Stomach (tissue), 8 donors: ENCODE measurements at regions not wholly inside any gene's neighbourhood (a gene's known extent, or its start where the extent isn't known, plus 50 kb on each side); places are given as distances from the start of the nearest gene placed in this dataset.

ENCODE experiments used
- DNase-seq, 2 donors: peaks; one replicate each; pipeline versions ENCODE4 v3.0.0 to v3.0.0-alpha.2; 2013 to 2019
- H3K27ac ChIP-seq, 5 donors: fragments of 200-600 bp in 4 of 5; sonication (generic) in 4 of 5; one replicate each; pipeline ENCODE4 v1.5.1; 2013 to 2019; ENCODE audit warnings: mild to moderate bottlenecking in 1 of 5, moderate library complexity in 1 of 5
- H3K27me3 ChIP-seq, 3 donors: fragments of 200-600 bp; sonication (generic); one replicate each; pipeline ENCODE4 v1.5.1; 2017 to 2019; ENCODE audit warnings: mixed run types in 1 of 3
- H3K36me3 ChIP-seq, 4 donors: fragments of 200-600 bp; sonication (generic); 1 replicate in 3 of 4; 2 replicates in 1 of 4; pipeline ENCODE4 v1.5.1; 2016 to 2019
- H3K4me1 ChIP-seq, 4 donors: fragments of 200-600 bp; sonication (generic); one replicate each; pipeline ENCODE4 v1.5.1; 2016 to 2019
- H3K4me3 ChIP-seq, 4 donors: fragments of 200-600 bp; sonication (generic) in 3 of 4; one replicate each; pipeline ENCODE4 v1.5.1; 2016 to 2019; ENCODE audit warnings: mild to moderate bottlenecking in 1 of 4
- H3K9me3 ChIP-seq, 4 donors: fragments of 200-600 bp; sonication (generic); one replicate each; pipeline ENCODE4 v1.5.1; 2016 to 2019
- EP300 ChIP-seq: sonication (generic); formaldehyde crosslinking; IDR thresholded peaks from one replicate; pipeline ENCODE4 v1.6.1; 2017; ENCODE audit warnings: antibody characterized with exemption
- POLR2A ChIP-seq, 4 donors: fragments of 450-650 bp; IDR thresholded peaks; one replicate each; pipeline ENCODE4 v1.6.1; 2016; ENCODE audit warnings: antibody characterized with exemption in 4 of 4, control low read depth in 2 of 4, mild to moderate bottlenecking in 1 of 4, moderate library complexity in 1 of 4
- POLR2AphosphoS5 ChIP-seq, 3 donors: sonication (generic); formaldehyde crosslinking; IDR thresholded peaks; one replicate each; pipeline ENCODE4 v1.6.1; 2016; ENCODE audit warnings: antibody characterized with exemption in 3 of 3
- WGBS, 5 donors: extraction: QIAGEN DNeasy Blood & Tissue Kit in 3 of 5; methylation state at CpG; one replicate each; pipeline versions ENCODE4 v1.1.5 to v1.1.7; 2013 to 2018; 5-methylcytosine and 5-hydroxymethylcytosine counted together
- intact Hi-C: fragments of 100-400 bp; cut with DNase I; formaldehyde crosslinking; loops from one replicate; pipeline ENCODE4 v1.15.1; 2023; ENCODE audit warnings: low total_unique reads
- TF ChIP-seq, protein P1 (sequence below), 7 experiments: fragments of 450-650 bp in 4 of 7; fragments of 200-600 bp in 3 of 7; sonication (generic) in 3 of 7; IDR thresholded peaks; one replicate each; pipeline ENCODE4 v1.5.1; 2016 to 2019; ENCODE audit warnings: antibody characterized with exemption in 7 of 7, control low read depth in 2 of 7, mild to moderate bottlenecking in 1 of 7
- donor health status: healthy with polysubstance abuse.
- donor health status: Bipolar disorder and iron deficiency.
- donor health status: healthy.

DNA sequence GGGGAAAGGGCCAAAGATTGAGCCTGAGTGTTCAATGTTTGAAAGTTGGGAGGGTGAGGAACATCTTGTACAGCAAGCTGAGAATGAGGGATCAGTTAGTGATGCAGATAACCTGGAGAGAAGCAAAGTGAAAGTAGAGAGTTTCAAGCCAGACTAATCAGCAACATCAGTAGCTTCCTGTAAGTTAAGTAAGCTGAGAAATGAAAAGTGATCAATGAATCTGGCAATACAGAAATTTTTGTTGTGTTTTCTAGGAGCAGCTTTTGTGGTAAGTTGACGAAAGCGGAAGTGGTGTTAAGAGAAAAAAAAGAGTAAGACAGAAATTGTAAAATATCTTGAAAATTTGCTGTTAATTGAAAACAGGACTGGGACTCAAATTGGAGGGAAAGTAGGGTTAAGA is 855.5 kb upstream of the MAP3K7 start:
- no peaks in the 10 kb centered on the region for H3K4me1 ChIP-seq
- TF ChIP-seq POLR2AphosphoS5 (IDR thresholded peaks at IDR 0.05) (no peak), EP300 (no peak), POLR2A (IDR thresholded peaks at IDR 0.05) (no peak)
- TF ChIP-seq, protein P1, sequence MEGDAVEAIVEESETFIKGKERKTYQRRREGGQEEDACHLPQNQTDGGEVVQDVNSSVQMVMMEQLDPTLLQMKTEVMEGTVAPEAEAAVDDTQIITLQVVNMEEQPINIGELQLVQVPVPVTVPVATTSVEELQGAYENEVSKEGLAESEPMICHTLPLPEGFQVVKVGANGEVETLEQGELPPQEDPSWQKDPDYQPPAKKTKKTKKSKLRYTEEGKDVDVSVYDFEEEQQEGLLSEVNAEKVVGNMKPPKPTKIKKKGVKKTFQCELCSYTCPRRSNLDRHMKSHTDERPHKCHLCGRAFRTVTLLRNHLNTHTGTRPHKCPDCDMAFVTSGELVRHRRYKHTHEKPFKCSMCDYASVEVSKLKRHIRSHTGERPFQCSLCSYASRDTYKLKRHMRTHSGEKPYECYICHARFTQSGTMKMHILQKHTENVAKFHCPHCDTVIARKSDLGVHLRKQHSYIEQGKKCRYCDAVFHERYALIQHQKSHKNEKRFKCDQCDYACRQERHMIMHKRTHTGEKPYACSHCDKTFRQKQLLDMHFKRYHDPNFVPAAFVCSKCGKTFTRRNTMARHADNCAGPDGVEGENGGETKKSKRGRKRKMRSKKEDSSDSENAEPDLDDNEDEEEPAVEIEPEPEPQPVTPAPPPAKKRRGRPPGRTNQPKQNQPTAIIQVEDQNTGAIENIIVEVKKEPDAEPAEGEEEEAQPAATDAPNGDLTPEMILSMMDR (IDR thresholded peaks at IDR 0.05): no peak
- DNase-seq: no peak
- no peaks in the 10 kb centered on the region for H3K36me3 ChIP-seq
- WGBS, 5 donors: 70 to 94% (median 86%) methylated on average over 2 of the region's 2 CpGs
- no peak overlapping the region for H3K4me3 ChIP-seq
- no peaks in the 10 kb centered on the region for H3K9me3 ChIP-seq
- intact Hi-C loops: no loop called here
- no peak overlapping the region for H3K27ac ChIP-seq
- H3K27me3 ChIP-seq: no peaks in the 10 kb centered on the region

DNA sequence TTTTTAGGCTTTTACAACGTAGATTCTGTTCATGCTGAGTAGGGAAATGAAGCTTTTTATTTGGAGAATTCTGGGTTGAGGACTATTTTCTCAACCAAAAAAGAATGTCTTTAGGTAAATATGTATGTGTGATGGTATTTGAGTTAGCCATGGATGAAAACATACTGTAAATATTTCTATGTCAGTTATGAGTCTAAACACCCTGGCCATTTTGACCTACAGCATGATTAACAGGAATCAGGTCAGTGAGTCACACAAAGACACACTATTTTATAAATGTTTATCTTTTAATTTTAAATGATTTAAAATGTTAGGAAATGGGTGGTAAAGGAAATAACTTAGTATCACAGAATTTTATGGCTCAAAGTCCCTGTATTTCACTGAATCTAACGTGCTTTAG is 851.7 kb upstream of the MAP3K7 start:
- WGBS, 5 donors: 70 to 80% (median 72%) methylated on average over 2 of the region's 2 CpGs
- TF ChIP-seq EP300 (no peak), POLR2AphosphoS5 (IDR thresholded peaks at IDR 0.05) (no peak), POLR2A (IDR thresholded peaks at IDR 0.05) (no peak)
- TF ChIP-seq, protein P1 (IDR thresholded peaks at IDR 0.05): no peak
- no peaks in the 10 kb centered on the region for H3K4me1 ChIP-seq
- H3K36me3 ChIP-seq: no peaks in the 10 kb centered on the region
- no peak for DNase-seq
- no peaks in the 10 kb centered on the region for H3K27me3 ChIP-seq
- H3K9me3 ChIP-seq: no peaks in the 10 kb centered on the region
- no peak overlapping the region for H3K27ac ChIP-seq
- intact Hi-C loops: no loop called here
- H3K4me3 ChIP-seq: no peak overlapping the region

DNA sequence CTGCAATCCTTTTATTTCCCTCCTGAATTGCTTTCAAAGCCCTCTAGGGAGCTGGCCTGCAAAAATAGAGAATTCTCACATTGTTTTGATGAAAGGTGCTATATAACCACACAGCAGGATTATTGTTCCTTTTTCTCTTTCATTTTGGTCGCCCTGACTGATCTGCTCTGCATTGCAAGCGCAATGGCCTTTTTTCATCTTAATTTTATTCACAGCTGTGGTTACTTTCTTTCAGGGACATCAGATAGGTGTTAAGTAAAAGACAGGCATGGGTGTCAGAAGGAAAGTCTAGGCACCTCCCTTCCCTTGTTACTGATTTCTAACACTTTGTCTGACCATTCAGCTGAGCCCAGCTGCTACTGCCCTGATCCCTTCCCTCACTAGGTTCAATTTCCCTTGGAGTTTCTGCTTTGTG is 850.5 kb upstream of the MAP3K7 start:
- DNase-seq: no peak
- H3K4me1 ChIP-seq: no peaks in the 10 kb centered on the region
- TF ChIP-seq EP300 (no peak), POLR2AphosphoS5 (IDR thresholded peaks at IDR 0.05) (no peak), POLR2A (IDR thresholded peaks at IDR 0.05) (no peak)
- TF ChIP-seq, protein P1 (IDR thresholded peaks at IDR 0.05): no peak
- intact Hi-C loops: no loop called here
- H3K9me3 ChIP-seq: no peaks in the 10 kb centered on the region
- 61 to 81% (median 72%) methylated on average over 2 of the region's 2 CpGs for WGBS, 5 donors
- H3K4me3 ChIP-seq: no peak overlapping the region
- no peak overlapping the region for H3K27ac ChIP-seq
- no peaks in the 10 kb centered on the region for H3K27me3 ChIP-seq
- no peaks in the 10 kb centered on the region for H3K36me3 ChIP-seq

DNA sequence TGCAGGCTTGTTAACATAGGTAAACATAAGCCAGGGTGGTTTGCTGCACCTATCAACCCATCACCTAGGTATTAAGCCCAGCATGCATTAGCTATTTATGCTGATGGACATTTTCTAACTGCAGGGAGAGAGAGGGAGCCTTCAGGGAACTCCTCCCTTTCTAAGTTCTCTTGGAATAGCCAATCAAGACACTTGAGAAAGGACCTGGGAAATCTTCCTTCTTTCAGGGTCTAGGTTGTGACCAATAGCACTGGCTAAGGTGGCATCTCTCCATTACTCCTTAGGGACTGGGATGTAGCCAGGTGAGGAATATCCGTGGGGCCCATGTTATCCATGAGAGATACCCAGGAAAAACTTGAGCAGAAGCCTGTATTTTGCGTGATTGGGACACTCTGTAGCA is 849.6 kb upstream of the MAP3K7 start:
- WGBS, 5 donors: 82 to 91% (median 84%) methylated on average over 2 of the region's 2 CpGs
- H3K4me1 ChIP-seq: no peaks in the 10 kb centered on the region
- no peak overlapping the region for H3K27ac ChIP-seq
- TF ChIP-seq, protein P1 (IDR thresholded peaks at IDR 0.05): no peak
- no peak for TF ChIP-seq POLR2AphosphoS5 (IDR thresholded peaks at IDR 0.05)
- TF ChIP-seq POLR2A (IDR thresholded peaks at IDR 0.05): no peak
- TF ChIP-seq EP300: no peak
- no peaks in the 10 kb centered on the region for H3K36me3 ChIP-seq
- H3K4me3 ChIP-seq: no peak overlapping the region
- no peaks in the 10 kb centered on the region for H3K27me3 ChIP-seq
- intact Hi-C loops: no loop called here
- DNase-seq: no peak
- no peaks in the 10 kb centered on the region for H3K9me3 ChIP-seq
